GM23338 (cell line): ENCODE measurements at regions not wholly inside any gene's neighbourhood (a gene's known extent, or its start where the extent isn't known, plus 50 kb on each side); places are given as distances from the start of the nearest gene placed in this dataset.

Experiments used
- ATAC-seq: fragments of 200-7000 bp; cut with Tn5 transposase; 3 replicates; pipeline ENCODE4 v1.9.1; 2020
- DNase-seq: peaks from one replicate; pipeline ENCODE4 v3.0.0-alpha.2; 2015; ENCODE audit warnings: low spot score
- H2AFZ ChIP-seq: fragments of 200-600 bp; sonication (generic); 2 replicates; pipeline ENCODE4 v1.8.0; 2016; ENCODE audit warnings: antibody characterized with exemption, mild to moderate bottlenecking, moderate library complexity
- H3F3A ChIP-seq: fragments of 200-600 bp; sonication (generic); replicated peaks from 2 replicates; pipeline ENCODE4 v1.8.0; 2017; ENCODE audit warnings: antibody characterized with exemption, mixed run types, low read depth
- H3K27ac ChIP-seq: fragments of 200-600 bp; sonication (generic); 2 replicates; pipeline ENCODE4 v1.6.1; 2016; ENCODE audit warnings: low read depth
- H3K27me3 ChIP-seq: fragments of 200-600 bp; sonication (generic); 2 replicates; pipeline ENCODE4 v1.8.0; 2016; ENCODE audit warnings: mild to moderate bottlenecking, mixed run types, moderate library complexity; ENCODE audit not compliant: insufficient read depth
- H3K36me3 ChIP-seq: fragments of 200-600 bp; sonication (generic); 2 replicates; pipeline ENCODE4 v1.8.0; 2016; ENCODE audit warnings: mild to moderate bottlenecking; ENCODE audit not compliant: insufficient read depth
- H3K4me1 ChIP-seq: fragments of 200-600 bp; sonication (generic); 2 replicates; pipeline ENCODE4 v1.8.0; 2016; ENCODE audit warnings: mild to moderate bottlenecking, moderate library complexity; ENCODE audit not compliant: insufficient read depth
- H3K4me2 ChIP-seq: fragments of 200-600 bp; sonication (generic); 2 replicates; pipeline ENCODE4 v1.7.1; 2017; ENCODE audit warnings: mixed run types
- H3K4me3 ChIP-seq: fragments of 200-600 bp; sonication (generic); 2 replicates; pipeline ENCODE4 v1.6.1; 2016; ENCODE audit warnings: mixed run types
- H3K79me2 ChIP-seq: fragments of 200-600 bp; sonication (generic); replicated peaks from 2 replicates; pipeline ENCODE4 v1.8.0; 2017; ENCODE audit warnings: mild to moderate bottlenecking; ENCODE audit not compliant: insufficient read depth
- H3K9me2 ChIP-seq: fragments of 200-600 bp; sonication (generic); 2 replicates; pipeline ENCODE4 v1.8.0; 2017; ENCODE audit not compliant: insufficient read depth
- H4K20me1 ChIP-seq: fragments of 200-600 bp; sonication (generic); replicated peaks from 2 replicates; pipeline ENCODE4 v1.8.0; 2017; ENCODE audit warnings: mild to moderate bottlenecking; ENCODE audit not compliant: insufficient read depth
- H3K27ac Mint-ChIP-seq: 2 replicates; pipeline ENCODE4 v1.8.0; 2020; ENCODE audit warnings: inconsistent platforms, mild to moderate bottlenecking, moderate library complexity, mixed read lengths
- H3K27me3 Mint-ChIP-seq: 3 replicates; pipeline ENCODE4 v1.8.0; 2022; ENCODE audit warnings: low read depth, mild to moderate bottlenecking, moderate library complexity, mixed read lengths, inconsistent platforms; ENCODE audit not compliant: insufficient read depth, poor library complexity
- H3K36me3 Mint-ChIP-seq: 3 replicates; pipeline ENCODE4 v1.8.0; 2021; ENCODE audit warnings: low read depth, mild to moderate bottlenecking, inconsistent platforms, moderate library complexity, mixed read lengths
- H3K4me1 Mint-ChIP-seq: 3 replicates; pipeline ENCODE4 v1.8.0; 2020; ENCODE audit warnings: mild to moderate bottlenecking, inconsistent platforms, mixed read lengths
- H3K4me3 Mint-ChIP-seq: 3 replicates; pipeline ENCODE4 v1.8.0; 2021; ENCODE audit warnings: moderate library complexity, mild to moderate bottlenecking, inconsistent platforms, mixed read lengths
- H3K9me3 Mint-ChIP-seq: 3 replicates; pipeline ENCODE4 v1.8.0; 2020; ENCODE audit warnings: moderate library complexity, mild to moderate bottlenecking, inconsistent platforms, mixed read lengths
- CREB1 ChIP-seq: fragments of 250-450 bp; sonication (Bioruptor Pico); IDR thresholded peaks from 2 replicates; pipeline ENCODE4 v1.5.0; 2020; ENCODE audit warnings: low read depth, mild to moderate bottlenecking, moderate library complexity
- EZH2phosphoT487 ChIP-seq: fragments of 200-600 bp; sonication (generic); IDR thresholded peaks from one replicate; pipeline ENCODE4 v1.8.1; 2018; ENCODE audit warnings: antibody characterized with exemption; ENCODE audit not compliant: unreplicated experiment
- JUNB ChIP-seq: IDR thresholded peaks from one replicate; pipeline ENCODE4 v1.6.1; 2016; ENCODE audit warnings: antibody characterized with exemption; ENCODE audit not compliant: unreplicated experiment
- NANOG ChIP-seq: IDR thresholded peaks from 2 replicates; pipeline ENCODE4 v1.6.1; 2016; ENCODE audit warnings: antibody characterized with exemption, borderline replicate concordance
- POLR2AphosphoS5 ChIP-seq: IDR thresholded peaks from 2 replicates; pipeline ENCODE4 v1.6.1; 2016; ENCODE audit warnings: antibody characterized with exemption, low read depth
- STAT1 ChIP-seq: IDR thresholded peaks from one replicate; pipeline ENCODE4 v1.6.1; 2016; ENCODE audit warnings: antibody characterized with exemption; ENCODE audit not compliant: unreplicated experiment
- ZNF114 ChIP-seq: fragments of 250-450 bp; sonication (Bioruptor Pico); IDR thresholded peaks from 2 replicates; pipeline ENCODE4 v1.5.0; 2020; ENCODE audit warnings: mild to moderate bottlenecking, moderate library complexity
- ZNF331 ChIP-seq: fragments of 250-450 bp; sonication (Bioruptor Pico); IDR thresholded peaks from 2 replicates; pipeline ENCODE4 v1.5.0; 2020; ENCODE audit warnings: low read depth, mild to moderate bottlenecking, moderate library complexity
- TF ChIP-seq, protein P1 (sequence below): IDR thresholded peaks from 2 replicates; pipeline ENCODE4 v1.6.1; 2016; ENCODE audit warnings: antibody characterized with exemption
- TF ChIP-seq, protein P2 (sequence below): IDR thresholded peaks from one replicate; pipeline ENCODE4 v1.6.1; 2018; ENCODE audit warnings: antibody characterized with exemption; ENCODE audit not compliant: unreplicated experiment
- TF ChIP-seq, protein P3 (sequence below): fragments of 250-450 bp; sonication (Bioruptor Pico); IDR thresholded peaks from 2 replicates; pipeline ENCODE4 v1.5.0; 2020; ENCODE audit warnings: mild to moderate bottlenecking, moderate library complexity

DNA sequence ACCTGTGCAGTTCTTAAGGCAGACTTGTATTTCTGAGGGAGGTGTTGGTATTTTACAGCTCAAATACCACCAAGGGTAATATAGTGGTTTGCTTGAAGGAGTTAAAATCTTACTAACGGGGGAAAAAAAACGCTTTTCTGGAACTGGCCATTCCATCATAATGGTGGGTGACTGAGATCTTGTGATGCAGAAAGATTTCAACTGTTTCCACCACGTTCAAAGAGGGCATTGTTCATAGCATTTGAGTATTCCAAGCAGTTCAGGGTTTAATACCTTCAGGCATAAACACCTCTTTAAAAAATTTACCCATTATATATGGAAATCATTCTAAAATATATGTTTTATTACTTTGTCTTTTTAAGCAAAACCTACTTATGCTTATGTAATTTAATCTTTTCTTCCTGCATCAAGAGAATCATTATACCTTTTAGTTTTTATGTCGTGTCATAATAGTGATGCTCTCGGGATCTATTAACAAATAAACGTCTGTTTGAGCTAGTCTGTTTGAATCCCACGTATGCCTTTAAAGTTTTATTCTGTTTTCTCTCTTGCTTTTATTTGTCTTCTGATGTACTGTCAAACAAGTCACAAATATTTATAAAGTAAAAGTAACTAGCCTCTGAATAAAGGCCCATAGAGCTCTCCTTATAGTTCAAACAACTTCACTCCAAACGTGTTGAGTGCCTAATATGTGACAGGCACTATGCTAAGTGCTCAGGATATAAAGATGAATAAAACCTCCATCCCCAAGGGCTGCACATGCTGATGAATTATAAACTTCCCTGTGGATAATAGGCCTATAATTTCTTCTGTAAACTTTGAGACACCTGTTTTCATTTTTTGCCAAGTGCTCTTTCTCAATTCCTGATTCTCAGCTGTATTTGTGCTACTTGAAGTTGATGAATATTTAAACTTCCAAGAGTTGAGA is 298.8 kb upstream of the FERMT1 start:
- H3K4me1 Mint-ChIP-seq, result peaks cover 7% of the 10 kb centered on the region
- H3K27ac Mint-ChIP-seq, result no peak overlapping the region
- ATAC-seq (no peak), DNase-seq (no peak)
- Histone ChIP-seq H3K27me3 (no peaks in the 10 kb centered on the region), H3K27ac (no peak overlapping the region), H3K4me2 (no peak overlapping the region), H2AFZ (no peak overlapping the region), H3K9me2 (no peaks in the 10 kb centered on the region), H3F3A (no peaks in the 10 kb centered on the region), H4K20me1 (no peaks in the 10 kb centered on the region), H3K4me1 (no peaks in the 10 kb centered on the region; the same call in 1 of the 2 replicates), H3K79me2 (no peaks in the 10 kb centered on the region), H3K4me3 (no peak overlapping the region), H3K36me3 (no peaks in the 10 kb centered on the region)
- H3K4me3 Mint-ChIP-seq, result no peak overlapping the region
- H3K9me3 Mint-ChIP-seq, result no peaks in the 10 kb centered on the region
- no peaks in the 10 kb centered on the region for H3K36me3 Mint-ChIP-seq
- TF ChIP-seq, protein P1, sequence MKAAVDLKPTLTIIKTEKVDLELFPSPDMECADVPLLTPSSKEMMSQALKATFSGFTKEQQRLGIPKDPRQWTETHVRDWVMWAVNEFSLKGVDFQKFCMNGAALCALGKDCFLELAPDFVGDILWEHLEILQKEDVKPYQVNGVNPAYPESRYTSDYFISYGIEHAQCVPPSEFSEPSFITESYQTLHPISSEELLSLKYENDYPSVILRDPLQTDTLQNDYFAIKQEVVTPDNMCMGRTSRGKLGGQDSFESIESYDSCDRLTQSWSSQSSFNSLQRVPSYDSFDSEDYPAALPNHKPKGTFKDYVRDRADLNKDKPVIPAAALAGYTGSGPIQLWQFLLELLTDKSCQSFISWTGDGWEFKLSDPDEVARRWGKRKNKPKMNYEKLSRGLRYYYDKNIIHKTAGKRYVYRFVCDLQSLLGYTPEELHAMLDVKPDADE, result no peak
- no peak for TF ChIP-seq CREB1 (CRISPR knock-in tag)
- H3K27me3 Mint-ChIP-seq, result peaks cover 1% of the 10 kb centered on the region

DNA sequence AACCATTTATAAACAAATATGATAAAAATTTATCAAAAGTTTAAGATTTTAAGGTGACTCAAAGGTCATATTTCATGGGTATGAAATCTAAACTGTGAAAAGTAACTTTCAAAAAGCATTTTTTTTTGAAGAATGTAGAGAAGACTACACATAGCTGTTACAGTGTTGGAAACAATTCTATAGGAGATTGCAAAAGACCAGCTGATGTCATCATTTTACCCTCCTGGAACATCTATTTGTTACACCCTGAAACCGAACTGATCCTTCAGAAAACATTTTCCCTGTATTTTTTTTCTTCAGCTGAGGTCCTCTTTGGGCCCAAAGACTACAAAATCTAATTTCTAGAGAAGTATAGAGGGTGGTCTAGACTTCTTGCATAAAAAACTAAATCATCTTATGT is 297.5 kb upstream of the FERMT1 start:
- Histone ChIP-seq H3K79me2 (no peaks in the 10 kb centered on the region), H3K27ac (no peak overlapping the region), H3K27me3 (no peaks in the 10 kb centered on the region), H2AFZ (no peak overlapping the region), H3K4me2 (no peak overlapping the region), H3K4me3 (no peak overlapping the region), H3K9me2 (no peaks in the 10 kb centered on the region; the same call in 1 of the 2 replicates), H3F3A (no peaks in the 10 kb centered on the region), H4K20me1 (no peaks in the 10 kb centered on the region), H3K4me1 (no peaks in the 10 kb centered on the region; the same call in 1 of the 2 replicates), H3K36me3 (no peaks in the 10 kb centered on the region)
- Mint-ChIP-seq H3K27ac (no peak overlapping the region), H3K36me3 (no peaks in the 10 kb centered on the region), H3K27me3 (peaks cover 2% of the 10 kb centered on the region), H3K4me3 (no peak overlapping the region), H3K9me3 (no peaks in the 10 kb centered on the region), H3K4me1 (peaks cover 7% of the 10 kb centered on the region)
- DNase-seq (no peak), ATAC-seq (no peak)
- TF ChIP-seq STAT1, result no peak
- TF ChIP-seq ZNF114 (CRISPR knock-in tag), result no peak
- TF ChIP-seq, protein P2, sequence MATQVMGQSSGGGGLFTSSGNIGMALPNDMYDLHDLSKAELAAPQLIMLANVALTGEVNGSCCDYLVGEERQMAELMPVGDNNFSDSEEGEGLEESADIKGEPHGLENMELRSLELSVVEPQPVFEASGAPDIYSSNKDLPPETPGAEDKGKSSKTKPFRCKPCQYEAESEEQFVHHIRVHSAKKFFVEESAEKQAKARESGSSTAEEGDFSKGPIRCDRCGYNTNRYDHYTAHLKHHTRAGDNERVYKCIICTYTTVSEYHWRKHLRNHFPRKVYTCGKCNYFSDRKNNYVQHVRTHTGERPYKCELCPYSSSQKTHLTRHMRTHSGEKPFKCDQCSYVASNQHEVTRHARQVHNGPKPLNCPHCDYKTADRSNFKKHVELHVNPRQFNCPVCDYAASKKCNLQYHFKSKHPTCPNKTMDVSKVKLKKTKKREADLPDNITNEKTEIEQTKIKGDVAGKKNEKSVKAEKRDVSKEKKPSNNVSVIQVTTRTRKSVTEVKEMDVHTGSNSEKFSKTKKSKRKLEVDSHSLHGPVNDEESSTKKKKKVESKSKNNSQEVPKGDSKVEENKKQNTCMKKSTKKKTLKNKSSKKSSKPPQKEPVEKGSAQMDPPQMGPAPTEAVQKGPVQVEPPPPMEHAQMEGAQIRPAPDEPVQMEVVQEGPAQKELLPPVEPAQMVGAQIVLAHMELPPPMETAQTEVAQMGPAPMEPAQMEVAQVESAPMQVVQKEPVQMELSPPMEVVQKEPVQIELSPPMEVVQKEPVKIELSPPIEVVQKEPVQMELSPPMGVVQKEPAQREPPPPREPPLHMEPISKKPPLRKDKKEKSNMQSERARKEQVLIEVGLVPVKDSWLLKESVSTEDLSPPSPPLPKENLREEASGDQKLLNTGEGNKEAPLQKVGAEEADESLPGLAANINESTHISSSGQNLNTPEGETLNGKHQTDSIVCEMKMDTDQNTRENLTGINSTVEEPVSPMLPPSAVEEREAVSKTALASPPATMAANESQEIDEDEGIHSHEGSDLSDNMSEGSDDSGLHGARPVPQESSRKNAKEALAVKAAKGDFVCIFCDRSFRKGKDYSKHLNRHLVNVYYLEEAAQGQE, result no peak
- TF ChIP-seq CREB1 (CRISPR knock-in tag), result no peak
- TF ChIP-seq, protein P3, sequence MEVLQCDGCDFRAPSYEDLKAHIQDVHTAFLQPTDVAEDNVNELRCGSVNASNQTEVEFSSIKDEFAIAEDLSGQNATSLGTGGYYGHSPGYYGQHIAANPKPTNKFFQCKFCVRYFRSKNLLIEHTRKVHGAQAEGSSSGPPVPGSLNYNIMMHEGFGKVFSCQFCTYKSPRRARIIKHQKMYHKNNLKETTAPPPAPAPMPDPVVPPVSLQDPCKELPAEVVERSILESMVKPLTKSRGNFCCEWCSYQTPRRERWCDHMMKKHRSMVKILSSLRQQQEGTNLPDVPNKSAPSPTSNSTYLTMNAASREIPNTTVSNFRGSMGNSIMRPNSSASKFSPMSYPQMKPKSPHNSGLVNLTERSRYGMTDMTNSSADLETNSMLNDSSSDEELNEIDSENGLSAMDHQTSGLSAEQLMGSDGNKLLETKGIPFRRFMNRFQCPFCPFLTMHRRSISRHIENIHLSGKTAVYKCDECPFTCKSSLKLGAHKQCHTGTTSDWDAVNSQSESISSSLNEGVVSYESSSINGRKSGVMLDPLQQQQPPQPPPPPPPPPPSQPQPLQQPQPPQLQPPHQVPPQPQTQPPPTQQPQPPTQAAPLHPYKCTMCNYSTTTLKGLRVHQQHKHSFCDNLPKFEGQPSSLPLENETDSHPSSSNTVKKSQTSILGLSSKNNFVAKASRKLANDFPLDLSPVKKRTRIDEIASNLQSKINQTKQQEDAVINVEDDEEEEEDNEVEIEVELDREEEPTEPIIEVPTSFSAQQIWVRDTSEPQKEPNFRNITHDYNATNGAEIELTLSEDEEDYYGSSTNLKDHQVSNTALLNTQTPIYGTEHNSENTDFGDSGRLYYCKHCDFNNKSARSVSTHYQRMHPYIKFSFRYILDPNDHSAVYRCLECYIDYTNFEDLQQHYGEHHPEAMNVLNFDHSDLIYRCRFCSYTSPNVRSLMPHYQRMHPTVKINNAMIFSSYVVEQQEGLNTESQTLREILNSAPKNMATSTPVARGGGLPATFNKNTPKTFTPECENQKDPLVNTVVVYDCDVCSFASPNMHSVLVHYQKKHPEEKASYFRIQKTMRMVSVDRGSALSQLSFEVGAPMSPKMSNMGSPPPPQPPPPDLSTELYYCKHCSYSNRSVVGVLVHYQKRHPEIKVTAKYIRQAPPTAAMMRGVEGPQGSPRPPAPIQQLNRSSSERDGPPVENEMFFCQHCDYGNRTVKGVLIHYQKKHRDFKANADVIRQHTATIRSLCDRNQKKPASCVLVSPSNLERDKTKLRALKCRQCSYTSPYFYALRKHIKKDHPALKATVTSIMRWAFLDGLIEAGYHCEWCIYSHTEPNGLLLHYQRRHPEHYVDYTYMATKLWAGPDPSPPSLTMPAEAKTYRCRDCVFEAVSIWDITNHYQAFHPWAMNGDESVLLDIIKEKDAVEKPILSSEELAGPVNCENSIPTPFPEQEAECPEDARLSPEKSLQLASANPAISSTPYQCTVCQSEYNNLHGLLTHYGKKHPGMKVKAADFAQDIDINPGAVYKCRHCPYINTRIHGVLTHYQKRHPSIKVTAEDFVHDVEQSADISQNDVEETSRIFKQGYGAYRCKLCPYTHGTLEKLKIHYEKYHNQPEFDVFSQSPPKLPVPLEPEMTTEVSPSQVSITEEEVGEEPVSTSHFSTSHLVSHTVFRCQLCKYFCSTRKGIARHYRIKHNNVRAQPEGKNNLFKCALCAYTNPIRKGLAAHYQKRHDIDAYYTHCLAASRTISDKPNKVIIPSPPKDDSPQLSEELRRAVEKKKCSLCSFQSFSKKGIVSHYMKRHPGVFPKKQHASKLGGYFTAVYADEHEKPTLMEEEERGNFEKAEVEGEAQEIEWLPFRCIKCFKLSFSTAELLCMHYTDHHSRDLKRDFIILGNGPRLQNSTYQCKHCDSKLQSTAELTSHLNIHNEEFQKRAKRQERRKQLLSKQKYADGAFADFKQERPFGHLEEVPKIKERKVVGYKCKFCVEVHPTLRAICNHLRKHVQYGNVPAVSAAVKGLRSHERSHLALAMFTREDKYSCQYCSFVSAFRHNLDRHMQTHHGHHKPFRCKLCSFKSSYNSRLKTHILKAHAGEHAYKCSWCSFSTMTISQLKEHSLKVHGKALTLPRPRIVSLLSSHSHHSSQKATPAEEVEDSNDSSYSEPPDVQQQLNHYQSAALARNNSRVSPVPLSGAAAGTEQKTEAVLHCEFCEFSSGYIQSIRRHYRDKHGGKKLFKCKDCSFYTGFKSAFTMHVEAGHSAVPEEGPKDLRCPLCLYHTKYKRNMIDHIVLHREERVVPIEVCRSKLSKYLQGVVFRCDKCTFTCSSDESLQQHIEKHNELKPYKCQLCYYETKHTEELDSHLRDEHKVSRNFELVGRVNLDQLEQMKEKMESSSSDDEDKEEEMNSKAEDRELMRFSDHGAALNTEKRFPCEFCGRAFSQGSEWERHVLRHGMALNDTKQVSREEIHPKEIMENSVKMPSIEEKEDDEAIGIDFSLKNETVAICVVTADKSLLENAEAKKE (CRISPR knock-in tag), result no peak
- TF ChIP-seq POLR2AphosphoS5, result no peak
- no peak for TF ChIP-seq EZH2phosphoT487
- no peak for TF ChIP-seq ZNF331 (CRISPR knock-in tag)
- TF ChIP-seq NANOG, result no peak
- no peak for TF ChIP-seq JUNB
